GM21360 (cell line): ENCODE measurements at regions not wholly inside any gene's neighbourhood (a gene's known extent, or its start where the extent isn't known, plus 50 kb on each side); places are given as distances from the start of the nearest gene placed in this dataset.

Experiments used
- ATAC-seq: cut with Tn5 transposase; IDR thresholded peaks from one replicate; pipeline ENCODE4 v1.9.1; 2021; ENCODE audit warnings: mild to moderate bottlenecking, moderate library complexity; ENCODE audit not compliant: unreplicated experiment

DNA sequence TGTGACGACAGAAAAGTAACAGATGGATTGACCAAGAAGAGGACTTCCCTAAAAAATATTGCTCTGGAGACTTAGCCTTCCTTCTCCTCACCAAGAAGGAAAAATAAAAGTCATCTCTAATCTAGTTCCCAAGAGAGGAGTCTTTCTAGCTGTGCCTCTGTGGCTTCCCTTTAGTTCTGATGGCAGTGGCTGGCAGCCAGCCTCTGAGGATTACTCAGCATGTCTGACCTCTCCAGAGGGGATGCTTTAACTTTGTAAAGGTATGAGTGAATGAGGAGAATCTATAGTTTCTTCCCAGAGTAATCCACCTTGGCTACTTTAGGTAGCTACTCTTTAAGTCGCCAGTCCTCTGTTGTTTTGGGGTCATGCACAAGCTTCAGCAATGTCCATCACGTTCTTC is 163.9 kb upstream of the KIT start:
- ATAC-seq: no peak

DNA sequence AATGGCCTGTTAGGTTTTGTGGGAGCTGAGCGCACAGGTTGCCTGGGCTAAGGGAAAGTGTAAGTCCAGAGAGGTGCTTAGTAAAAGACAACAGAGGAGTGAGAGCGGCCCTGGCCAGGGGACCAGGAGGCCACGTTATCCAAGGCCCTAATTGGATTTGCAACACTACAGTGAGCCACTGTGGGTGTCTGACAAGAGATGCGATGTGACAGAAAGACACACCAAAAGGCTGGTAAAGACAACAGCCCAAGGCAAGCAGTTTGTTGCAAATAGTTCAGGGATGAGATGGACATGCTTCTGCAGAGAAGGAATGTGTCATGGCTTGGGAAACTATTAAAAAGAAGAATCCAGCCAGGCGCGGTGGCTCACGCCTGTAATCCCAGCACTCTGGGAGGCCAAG is 162.7 kb upstream of the KIT start:
- no peak for ATAC-seq

DNA sequence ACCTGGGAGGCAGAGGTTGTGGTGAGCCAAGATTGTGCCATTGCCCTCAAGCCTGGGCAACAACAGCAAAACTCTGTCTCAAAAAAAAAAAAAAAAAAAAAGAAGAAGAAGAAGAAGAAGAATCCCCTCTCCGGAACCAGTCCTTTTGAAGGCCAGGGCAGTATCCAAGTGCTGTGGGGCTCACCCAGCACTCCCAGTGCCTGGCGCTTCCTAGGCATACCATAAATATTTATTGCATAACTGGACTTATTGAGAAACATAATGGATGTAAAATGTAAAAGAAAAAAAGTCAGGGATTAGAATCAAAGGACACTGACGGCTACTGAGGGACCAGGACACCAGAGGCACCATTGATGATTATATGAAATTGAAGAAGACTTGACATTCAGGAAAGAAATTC is 162.1 kb upstream of the KIT start:
- no peak for ATAC-seq

DNA sequence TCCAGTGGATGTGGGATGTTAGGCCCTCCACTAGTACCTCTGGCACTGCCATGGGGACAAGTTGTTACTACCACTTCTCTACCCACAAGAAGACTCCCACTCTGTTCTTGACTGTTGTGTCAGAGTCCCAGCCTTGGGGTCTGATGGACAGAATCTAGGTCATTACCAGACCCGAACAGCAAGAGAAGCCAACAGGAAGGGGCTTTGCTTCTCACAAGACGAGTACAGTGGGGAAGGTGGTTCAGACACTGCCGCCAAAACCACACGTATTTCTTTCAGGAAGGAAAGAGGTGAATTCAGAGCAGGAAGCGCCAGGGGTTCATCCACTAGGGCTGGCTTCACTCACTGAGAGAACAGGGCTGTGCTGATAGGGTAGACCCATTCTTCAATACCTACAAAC is 161.3 kb upstream of the KIT start:
- ATAC-seq: no peak

DNA sequence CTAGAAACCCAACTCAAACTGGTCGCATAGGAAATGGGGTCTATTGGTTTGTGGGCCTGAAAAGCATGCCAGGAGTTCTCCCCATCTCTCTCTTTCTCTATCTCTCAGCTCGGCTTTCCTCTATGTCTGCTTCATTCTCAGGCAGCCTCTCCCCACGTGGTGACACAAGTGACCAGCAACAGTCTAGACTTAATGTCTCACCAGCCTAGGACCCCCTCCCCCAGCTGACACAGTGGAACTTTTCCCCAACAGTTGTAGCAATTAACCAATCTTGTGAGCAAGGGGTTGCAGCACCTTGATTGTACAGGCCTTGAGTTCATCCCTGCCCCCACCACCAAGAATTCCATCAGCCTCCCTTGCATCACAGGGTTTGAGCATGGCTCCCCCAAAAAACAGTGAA is 159.8 kb upstream of the KIT start:
- no peak for ATAC-seq

DNA sequence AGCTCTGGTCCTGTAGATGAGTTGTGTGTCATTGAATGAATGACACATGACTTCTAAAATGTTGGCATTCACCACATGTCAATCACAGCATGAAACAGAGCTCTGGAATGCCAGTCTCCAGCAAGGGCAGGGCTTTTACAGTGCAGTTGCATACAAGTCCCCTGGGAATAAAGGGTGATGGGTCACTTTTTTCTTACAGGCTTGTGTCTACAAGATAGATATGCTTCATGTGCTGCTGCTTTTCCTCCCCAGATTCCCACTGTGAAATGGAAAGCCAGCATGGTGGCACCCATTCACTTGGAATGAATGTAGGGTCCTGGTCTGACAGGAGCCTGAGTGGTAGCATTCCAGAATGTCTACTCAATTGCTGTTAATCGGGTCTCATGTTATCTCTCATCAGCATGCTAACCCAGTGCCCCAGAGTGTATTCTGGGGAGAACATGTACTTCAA is 159.1 kb upstream of the KIT start:
- ATAC-seq: no peak

DNA sequence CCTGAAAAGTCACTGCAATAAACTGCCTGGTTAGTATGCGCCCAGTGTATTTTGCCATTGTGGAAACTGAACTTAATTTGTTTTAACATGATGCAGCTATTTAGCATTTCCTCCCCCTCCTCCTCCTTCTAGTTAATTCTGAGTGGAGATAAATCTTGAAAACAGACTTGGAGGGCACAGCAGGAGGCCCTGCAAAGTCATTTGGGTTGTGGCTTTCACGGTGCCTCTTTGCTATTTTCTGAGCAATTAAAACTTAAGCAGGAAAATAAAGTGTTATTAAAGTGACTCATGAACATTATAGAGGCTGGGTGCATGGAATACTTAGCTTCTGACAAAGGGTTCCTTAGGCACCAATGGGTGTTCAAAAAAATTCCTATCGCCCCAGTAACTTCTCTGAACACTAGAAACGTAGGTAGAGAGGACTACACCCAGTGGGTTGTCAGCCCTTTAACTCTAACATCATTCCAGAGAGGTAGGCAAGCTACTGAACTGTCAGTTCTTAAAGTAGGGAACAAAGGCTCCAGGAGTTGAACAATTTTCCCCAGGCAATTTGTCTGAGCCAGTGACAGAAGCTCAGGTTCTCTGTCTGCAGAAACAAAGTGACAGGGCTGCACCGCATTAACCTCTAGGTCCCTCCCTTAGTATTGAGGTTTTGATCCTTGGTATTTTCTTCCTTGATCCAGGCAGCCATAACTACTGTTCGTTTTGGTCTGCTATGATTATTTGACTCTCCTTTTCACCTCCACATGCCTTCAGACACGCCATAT is 158.3 kb upstream of the KIT start:
- ATAC-seq: no peak

- no peak for ATAC-seq
Observed at GRCh38 chr4:54505362-54505761, 152.4 kb upstream of the KIT start.

- no peak for ATAC-seq
Observed at GRCh38 chr4:54505996-54506395, 151.8 kb upstream of the KIT start.

GRCh38 chr4:54509057-54509456 is 148.7 kb upstream of the KIT start:
- ATAC-seq: no peak

GRCh38 chr4:54513204-54513603 is 144.6 kb upstream of the KIT start:
- no peak for ATAC-seq

- no peak for ATAC-seq
Observed at GRCh38 chr4:54513741-54514140, 144.0 kb upstream of the KIT start.

DNA sequence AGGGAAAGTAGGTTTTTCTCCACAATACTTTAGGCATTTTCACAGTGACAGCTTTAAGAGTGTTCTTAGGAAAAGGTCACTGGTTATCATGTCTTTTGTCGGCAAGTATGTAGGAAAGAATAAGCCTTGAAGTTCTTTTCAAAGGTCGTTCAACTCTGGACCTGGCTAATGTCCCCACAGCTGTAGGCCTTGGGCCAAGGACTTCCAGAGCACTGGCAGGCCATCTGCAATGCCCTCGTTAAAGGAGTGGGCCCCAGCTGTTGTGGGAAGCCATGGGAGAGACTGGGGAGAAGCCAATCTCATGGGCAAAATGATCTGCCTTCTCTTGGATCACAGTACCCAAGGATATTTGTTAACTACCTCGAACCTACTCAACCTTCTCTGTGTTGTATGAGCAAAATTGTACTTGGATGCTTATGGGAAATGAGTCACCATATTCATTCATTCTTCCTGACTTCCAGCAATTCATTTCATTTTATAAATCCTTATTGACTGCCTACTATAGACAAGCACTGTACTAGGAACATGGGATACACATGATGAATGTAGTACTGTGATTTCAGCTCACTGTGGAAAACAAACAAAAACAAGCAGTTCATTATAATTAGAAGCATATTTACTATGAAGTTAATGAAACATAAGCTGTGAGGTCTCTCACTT is 141.1 kb upstream of the KIT start:
- no peak for ATAC-seq

DNA sequence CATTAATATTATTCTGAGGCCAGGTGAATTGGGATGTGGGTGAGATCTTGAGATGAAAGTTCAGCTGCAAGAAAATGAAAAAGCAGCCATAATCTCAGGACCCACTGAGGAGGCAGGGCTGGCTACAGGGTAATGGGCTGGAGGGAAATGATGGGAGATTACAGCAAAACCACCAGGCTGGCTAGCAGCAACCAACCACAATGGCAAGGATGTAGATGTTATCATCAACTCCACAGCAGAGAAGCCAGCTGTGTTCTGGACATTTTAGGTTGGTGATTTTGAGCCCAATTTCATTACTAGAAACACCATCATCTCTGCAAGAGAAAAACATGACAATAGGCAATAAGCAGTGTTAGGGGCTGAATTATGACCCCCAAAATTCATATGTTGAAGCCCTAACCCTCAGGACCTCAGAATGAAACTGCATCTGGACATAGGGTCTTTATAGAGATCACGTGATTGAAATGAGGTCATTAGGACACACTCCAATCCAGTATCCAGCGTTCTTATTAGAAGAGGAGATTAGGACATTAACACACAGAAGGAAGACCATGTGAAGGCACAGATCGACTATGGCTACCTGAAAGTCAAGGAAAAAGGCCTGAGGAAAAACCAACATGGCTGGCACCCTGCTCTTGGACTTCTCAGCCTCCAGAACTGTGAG is 139.8 kb upstream of the KIT start:
- ATAC-seq: no peak

GRCh38 chr4:54525602-54526001 is 132.2 kb upstream of the KIT start:
- ATAC-seq: no peak

GRCh38 chr4:54526560-54526959 is 131.2 kb upstream of the KIT start:
- no peak for ATAC-seq

DNA sequence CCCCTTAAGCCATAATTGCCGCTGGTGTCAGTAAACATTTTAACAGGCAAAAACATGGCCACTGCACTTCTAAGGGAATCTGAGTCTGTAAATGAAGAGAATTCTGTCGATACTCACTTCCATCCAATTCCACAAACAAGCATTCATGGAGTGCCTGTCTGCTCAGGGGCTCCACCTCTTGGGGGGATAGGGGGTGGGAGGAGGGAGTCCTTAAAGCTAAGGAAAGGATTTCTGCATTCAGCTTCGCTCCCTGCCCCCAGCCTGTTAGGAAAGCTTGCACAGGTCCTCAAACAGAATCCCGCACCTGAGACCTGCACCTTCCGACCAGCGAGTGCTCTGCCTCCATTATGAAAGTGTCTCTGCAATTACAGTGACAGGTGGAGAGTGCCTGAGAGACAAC is 130.2 kb upstream of the KIT start:
- no peak for ATAC-seq

GRCh38 chr4:54539500-54540029 is 118.2 kb upstream of the KIT start:
- no peak for ATAC-seq

GRCh38 chr4:54540931-54541330 is 116.8 kb upstream of the KIT start:
- no peak for ATAC-seq

- ATAC-seq: no peak
Observed at GRCh38 chr4:54541426-54542118, 116.2 kb upstream of the KIT start.

DNA sequence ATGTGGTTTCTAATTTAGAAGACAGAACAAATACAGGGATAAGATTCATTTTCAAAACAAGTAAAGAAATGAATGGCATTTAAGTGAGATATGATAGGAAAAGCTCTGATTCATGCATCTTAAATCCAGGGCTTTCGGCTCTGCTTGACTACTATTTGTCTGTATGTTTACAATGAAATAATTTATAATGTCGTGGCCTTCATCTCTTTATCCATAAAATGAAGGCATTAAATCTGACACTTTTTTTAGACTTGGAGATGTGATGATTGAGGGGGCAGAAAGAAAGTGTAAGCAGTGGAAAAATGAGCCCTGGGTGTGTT is 115.7 kb upstream of the KIT start:
- ATAC-seq: no peak
